Epidermal melanocyte (primary cell): ENCODE measurements at regions not wholly inside any gene's neighbourhood (a gene's known extent, or its start where the extent isn't known, plus 50 kb on each side); places are given as distances from the start of the nearest gene placed in this dataset.

ENCODE experiments used
- DNase-seq: peaks from one replicate; pipeline ENCODE4 v3.0.0; 2011; ENCODE audit warnings: low spot score; ENCODE audit not compliant: insufficient read length

DNA sequence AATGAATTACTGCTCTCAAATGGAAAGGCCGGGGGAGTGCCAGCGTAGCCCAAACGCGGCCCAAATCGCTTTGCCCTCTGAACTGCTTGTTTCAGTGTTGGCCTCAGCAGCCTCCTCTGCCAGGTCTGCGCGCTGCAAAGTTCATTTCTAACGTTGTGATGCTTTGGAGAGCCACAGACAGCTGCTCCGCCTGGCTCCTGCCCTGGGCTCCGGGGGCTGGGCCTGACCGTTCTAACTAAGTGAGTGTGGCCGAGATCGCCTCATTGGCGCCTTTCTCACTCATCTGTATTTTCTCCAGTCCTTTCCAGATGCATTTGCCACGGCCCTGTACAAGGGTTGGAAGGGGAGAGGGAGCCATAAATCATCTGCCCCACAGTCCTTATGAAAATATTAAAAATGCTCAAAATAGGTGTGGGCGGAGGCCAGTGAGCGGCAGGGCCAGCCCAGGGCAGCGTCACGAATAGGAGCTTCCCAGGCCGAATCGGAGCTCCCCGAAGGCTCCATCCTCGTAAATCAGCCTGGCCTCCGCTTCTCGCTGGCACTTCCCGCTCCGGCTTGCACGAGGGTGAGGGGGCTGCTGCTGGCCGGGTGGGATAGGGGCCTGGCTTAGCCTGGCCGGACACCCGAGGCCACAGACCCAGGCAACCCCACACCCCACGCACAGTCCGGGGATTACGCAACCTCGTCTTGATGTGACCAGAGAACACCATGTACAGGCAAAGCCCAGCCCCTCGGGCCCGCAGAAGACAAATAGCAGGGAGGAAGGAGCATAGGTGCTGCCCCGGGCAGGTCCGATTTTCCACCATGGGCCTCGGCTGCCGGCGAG is 196.6 kb upstream of the DIO3 start:
- no peak for DNase-seq

DNA sequence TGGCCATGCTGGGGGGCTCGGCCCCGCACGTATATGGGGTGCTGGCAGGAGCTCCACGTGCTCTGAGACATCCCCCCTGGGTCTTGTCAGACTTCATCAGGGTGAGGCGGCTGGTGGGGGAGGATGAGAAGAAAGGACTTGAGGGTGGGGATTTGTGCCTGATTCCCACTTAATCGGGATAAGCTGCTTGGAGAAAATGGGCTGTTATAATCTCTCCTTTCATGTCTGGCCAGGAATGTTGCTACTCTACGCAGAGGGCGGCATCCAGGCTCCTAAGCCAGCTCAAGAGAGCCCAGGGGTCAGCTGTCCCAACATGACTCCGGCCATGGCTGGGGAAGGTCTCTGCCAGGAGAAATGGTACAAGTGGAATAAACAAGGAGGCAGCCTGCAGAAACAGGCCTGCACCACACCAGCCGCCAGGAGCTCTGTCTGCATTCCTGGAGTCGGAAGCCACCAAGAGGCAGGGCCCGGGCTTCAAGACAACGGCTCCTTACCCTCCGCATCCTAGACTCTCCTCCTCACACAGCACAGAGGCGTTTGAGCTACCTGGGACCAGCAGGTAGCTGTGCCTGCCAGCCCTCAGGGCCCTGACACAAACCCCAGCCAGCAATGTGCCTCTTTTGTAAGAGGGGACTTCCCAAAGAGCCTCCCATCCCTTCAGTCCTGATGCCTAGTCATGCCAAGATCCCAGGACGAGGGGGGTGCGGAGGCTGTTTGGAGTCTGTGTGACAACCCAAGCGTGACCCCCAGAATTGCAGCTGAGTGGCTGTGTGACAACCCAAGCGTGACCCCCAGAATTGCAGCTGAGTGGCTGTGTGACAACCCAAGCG is 195.8 kb upstream of the DIO3 start:
- DNase-seq = no peak

DNA sequence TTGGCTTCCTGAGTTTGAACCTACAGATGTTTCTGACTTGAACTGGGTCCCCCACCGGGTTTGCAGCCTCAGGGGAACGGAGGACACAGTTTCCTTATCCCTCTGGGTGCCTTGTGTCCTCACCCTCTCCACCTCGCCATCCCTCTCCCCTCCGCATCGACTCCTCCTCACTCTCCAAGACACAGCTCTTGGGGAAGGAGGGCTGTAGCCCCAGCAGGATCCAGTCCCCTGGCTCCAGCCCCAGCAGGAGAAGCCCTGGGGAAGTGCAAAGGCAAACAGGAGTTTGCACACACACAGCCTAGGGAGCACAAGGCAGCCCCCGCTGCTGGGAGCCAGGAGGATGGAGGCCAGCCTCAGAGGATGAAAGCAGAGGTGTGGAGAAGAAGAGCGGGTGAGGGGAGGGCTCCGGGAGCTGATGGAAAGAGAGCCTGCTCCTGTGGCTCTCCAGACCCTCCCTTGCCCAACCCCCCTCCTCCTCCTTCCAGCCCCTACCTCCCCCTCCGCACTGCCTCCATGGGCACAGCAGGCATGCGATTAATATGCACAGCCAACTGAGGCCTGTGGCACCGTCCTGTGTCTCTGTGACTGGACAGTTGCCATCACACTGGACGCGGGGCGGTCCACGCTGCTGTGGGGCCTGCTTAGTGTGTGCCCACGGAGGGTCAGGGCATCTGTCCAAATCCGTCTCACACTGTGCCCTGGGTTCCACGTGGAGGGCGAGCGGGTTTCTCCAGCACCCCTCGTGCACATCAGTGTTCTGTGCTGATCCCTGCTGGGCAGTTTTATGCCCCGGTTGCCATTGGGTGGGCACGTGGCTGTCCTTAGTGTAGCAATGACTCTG is 193.7 kb upstream of the DIO3 start:
- DNase-seq = no peak

DNA sequence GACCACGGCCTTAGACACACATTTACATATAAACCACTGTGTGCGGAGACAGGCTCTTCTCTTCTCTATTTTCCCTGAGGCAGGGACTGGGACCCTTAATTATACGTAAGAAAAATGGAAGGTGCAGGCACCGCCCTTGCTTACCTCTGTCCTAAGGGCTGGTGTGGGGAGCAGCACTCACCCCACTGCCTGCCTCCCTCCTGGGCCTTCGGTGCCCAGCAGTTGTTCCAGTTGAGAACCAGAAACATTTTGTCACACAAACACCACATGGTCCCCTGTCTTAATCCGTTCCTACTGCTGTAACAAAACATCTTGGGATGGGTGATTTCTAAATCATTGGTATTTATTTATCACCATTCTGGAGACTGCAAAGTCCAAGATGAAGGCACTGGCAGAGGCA is 192.7 kb upstream of the DIO3 start:
- DNase-seq = no peak

DNA sequence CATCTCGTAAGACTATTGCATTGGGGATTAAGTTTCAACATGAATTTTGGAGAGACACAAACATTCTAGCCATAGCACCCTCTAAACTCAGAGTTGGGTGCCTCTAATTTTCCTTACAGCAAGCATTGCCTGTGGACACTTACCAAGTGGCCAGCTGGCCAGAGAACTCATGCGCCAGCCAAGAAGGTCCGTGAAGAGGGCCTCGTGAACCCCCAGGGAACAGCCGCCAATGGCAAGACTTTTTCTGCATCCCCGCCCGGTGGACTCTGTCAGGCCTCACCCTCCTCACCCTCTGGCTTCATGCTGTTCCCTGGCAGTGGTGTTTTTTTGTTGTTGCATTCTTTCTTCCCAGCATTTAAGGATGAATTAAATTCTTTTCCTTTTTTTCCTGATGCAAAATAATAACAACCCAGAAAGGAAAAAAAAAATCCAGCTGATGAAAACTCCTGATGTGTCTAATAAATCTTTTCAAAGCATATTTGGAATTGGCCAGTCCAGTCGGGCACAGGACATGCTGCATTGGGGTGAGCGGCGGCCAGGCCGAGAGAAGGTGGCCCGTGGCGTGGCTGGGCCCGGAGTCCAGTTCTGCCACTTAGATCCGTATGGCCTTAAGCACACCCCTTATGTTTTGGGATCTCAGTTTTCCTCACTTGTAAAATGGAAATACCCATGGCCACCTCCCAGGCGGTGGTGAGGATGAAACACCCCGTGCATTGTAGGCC is 191.9 kb upstream of the DIO3 start:
- DNase-seq = no peak

DNA sequence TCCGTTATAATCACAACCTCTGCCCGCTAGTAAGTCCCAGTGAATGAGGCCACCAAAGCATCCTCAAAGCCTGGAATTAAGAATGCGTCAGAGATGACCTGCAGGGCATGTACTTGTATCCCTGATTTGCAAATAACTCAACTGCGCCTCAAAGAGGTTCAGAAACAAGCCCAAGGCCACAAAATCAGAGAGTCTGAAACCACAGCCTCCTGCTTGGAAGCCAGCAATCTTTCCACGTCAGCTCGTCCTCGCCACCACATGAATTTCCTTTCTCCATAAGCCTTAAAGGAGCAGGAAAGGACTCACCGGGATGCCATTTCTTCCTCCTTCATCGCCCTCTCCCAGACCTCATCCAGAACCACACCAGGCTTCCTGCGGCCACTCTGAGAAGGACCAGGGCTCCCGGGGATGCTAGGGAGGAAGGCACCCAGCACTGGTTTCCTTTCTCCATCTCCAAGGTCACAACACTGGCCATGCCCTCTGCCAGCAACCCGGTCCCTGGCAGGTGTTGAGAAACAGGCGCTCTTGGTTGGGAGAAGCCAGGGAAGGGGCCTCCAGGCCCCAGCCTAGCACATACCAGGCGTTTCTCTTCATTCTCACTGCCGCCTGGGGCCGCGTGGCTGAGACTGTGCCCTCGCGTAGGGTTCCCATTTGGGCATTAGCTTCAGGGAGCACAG is 191.2 kb upstream of the DIO3 start:
- no peak for DNase-seq

DNA sequence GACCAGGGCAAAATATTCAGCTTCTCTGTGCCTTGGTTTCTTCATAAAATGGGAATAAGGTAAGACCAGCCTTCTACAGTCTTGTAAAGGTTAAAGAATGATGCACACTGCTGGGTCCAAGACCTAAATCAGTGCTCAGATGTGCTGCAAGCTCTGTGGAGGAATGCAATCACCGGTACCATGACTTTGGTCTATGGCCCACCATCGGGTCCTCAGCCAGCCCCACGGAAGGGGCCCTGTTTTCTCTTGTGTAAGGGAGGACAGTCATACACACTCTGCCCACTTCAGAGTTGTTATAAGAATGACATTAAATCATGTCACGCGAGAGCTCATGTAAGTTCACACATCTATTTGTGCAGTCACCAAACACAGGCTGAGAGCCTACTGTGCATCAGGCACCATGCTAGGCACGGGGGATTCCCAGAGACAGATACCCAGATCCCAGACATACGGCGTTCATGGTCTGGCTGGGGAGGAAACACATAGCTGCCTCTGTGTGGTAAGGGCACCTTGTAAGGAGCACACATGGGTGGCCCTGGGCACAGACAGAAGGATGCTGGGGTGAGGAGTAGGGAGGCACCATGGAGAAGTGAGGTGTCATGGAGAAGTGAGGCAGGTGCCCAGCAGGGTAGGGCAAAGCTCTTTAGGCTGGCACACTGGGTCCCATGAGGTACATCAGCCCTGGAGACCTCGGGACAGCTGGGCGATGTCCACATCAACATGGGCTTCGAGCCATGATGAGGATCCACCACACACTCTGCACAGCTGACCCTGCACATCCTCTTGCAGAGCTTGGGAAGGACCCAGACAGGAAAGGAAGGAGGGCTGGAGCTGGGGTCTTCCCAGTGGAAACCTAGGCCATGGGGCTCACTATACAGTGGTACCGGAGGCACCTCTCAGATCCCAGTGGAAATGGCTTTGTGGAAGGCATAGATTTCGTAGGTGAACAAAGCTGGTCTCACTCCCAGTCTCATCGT is 190.4 kb upstream of the DIO3 start:
- DNase-seq = no peak

DNA sequence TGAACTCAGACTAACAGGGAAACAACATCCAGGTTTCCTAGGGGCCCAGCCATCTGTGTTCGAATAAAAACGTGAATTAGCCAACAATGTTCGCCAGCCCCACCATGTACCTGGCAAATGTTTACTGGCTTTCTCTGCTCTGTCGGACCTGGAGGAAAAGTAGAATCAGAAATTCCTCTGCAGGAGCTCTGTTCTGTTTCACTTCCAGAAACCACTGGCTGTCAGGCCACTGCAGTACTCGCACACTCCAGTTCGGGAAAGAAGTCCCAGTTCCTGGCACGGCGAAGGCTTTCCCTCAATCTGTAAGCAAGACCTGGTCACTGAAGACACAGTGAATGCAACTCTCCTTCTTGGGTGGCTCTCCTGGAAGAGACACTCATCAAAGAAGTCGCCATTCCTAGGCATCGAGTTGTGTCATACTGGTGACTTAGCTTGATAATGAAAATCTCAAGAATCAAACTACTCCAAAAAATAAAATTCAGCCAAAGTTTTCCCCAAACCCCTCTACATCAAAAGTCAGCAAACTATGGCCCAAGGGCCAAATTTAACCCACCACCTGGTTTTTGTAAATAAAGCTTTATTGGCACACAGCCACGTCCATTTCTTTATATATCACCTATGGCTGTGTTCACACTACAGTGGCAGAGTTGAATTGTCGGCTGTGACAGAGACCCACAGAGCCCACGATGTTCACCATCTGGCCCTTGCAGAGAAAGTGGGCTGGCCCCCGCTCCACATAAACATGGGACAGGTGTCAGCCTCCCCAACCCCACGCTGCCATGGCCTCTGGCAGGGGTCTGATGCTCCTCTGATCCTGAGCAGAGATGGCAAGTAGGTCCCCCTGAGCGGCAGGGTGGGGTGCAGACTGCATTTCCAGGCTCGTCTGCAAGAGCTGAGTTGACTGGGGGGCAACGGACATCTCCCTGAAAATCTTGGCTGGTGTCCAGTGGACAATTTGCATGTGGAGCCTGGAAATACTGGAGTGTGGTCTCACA is 189.2 kb upstream of the DIO3 start:
- no peak for DNase-seq

DNA sequence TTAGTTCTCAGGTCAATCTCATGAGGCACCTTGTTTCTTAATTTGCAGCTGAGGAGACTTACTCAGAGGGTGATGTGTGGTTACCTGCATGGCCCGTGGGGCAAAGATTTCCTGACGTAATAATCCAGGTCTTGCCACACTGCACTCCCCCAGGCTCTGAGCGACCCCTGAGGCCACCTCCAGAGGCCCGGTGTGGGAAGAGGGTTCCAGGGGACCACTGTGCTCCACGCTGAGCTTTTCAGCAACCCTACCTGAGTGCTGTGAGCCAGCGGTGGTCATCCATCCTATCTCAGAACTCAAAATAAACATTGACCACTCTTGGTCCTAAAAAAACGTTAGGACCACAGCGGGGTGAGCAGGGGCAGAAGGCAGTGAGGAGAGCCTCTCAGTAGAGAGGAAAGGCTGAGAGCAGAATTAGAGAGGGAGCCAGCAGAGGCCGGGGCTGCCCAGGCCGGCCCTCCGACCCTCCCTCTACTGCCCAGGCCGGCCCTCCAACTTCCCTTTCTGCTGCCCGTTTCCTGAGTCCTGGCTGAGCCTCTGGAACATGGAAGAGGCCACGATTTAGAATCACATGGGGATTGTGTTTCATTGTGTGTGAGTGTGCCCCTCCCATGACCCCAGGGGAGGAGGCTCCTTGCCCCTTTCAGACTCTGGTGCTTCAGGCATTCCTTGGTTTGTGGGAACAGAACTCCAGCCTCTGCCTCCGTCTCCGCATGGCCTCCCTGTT is 188.2 kb upstream of the DIO3 start:
- no peak for DNase-seq

DNA sequence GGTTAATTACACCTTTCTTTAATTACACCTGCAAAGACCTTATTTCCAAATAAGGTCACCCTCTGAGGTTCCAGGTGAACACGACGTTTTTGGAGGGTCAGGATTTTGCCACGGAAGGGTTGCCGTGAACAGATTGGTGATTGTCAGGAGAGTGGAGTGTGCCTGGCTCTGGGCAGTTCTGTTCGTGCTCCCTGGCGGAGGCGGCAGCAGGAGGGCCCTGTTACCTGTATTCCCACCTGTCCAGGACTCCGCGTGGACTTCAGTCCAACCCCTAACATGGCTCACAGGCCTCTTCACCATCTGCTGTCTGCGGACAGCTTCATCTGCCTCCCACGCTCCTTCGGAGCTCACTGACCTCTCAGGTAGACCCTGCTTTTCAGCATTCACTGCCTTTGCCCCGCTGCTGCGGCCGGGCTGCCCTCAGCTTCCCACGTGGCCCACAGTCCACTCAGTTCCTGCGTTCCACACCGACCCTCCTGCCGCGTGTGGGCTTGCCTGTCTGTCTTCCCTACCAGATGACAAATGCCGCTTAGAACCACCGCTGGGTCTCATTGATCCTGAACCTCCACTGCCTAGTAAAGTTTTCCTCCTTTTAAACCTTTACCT is 187.5 kb upstream of the DIO3 start:
- no peak for DNase-seq

DNA sequence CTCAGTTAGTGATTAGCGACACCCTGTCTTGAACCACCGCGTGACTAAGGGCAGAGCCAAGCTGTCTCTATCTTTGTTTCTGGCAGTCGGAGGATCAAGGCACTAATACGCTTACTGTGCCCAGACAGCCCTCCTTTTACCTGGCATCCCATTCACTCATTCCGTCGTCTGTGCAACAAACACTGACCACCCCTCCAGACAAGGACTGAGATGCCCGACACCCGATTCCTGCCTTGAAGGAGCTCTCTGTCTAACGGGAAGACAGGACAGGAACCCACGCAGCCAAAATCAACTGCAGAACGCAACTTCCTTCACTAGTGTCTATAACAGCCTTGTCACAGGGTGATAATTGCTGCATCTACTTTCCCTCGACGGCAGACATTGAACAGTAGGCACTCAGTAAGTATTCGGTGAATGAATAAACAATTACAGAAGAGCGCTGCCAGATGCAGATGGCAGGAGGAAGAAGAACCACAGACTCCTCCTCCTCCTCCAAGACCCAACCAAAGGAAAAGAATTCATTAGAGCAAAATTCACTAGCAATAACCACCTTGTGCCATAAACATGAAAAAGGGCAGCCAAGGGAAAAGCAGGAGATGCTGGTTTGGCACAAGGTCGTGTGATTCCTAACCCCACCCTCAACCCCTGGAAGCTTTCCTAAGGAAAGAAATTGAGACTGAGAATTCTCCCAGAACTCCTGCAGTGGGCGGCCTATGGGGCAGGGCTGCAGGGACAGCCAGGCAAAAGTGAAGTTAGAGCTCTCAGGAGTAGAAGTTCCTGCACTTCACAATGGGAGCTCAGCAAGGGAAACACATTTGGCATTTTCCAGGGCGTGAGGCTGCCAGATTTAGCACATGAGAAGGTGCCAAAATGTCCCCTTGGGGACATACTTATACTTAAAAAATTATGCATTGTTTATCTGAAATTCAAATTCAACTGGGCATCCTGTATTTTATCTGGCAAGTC is 186.6 kb upstream of the DIO3 start:
- DNase-seq = no peak

DNA sequence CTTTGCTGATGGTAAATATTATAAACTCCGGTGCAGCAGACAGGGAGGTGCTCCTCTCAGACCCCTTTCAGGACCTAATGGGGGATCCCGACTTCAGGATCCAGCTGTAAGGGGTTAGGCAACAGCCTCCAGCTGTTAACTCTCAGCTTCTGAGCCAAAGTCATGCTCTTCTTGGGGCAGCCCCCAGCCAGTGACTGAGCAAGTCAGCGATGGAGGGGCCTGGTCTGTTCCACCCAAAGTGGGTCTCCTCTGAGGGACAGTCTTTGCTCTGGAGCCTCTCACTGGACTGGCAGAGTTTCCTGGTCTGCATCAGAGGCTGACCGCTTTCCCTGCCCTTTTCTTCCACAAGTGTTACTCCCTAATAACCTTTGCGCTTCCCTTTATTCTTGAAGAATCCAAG is 184.2 kb upstream of the DIO3 start:
- no peak for DNase-seq

DNA sequence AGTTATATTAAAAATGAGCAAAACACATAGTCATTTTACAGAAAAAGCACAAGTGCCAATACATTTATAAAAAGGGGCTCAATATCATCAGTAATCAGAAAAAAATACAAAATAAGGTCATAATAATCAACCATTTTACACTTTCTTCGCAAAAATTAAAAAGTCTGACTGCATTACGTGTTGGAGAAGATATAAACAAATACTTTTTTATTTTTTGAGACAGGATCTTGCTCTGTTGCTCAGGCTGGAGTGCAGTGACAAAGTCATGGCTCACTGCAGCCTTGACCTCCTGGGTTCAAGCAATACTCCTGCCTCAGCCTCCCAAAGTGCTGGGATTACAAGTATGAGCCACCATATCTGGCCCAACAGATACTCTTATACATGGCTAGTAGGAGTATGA is 181.5 kb upstream of the DIO3 start:
- DNase-seq = no peak

DNA sequence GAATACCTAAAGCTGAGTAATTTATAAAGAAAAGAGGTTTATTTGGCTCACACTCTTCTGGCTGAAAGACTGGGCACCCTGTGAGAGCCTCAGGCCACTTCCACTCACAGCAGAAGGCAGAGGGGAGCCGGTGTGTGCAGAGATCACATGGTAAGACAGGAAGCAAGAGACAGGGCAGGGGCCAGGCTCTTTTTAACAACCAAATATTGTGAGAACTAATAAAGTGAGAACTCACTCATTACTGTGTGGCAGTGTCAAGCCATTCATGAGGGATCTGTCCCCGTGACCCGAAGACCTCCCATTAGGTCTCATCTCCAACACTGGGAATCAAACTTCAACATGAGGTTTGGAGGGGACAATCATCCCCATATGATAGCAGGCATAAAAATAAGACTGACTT is 180.8 kb upstream of the DIO3 start:
- no peak for DNase-seq

DNA sequence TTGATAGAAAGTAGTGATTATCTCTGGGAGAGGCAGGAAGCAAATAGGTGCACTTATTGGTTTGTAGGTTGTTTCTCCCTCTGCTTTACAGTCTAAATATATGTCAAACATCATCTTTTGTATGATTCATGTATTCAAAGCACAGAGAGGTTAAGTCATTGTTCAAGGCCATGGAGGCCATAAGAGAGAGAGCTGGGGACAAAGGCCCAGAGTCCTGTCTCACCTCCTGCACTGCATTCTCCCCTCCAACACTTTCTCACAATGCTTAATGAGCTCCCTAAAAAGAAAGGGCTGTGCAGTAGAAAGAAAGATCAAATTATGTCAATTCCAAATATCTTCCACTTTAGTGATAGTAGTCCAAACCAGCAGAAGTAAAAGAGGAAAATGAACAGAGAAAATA is 180.4 kb upstream of the DIO3 start:
- no peak for DNase-seq

DNA sequence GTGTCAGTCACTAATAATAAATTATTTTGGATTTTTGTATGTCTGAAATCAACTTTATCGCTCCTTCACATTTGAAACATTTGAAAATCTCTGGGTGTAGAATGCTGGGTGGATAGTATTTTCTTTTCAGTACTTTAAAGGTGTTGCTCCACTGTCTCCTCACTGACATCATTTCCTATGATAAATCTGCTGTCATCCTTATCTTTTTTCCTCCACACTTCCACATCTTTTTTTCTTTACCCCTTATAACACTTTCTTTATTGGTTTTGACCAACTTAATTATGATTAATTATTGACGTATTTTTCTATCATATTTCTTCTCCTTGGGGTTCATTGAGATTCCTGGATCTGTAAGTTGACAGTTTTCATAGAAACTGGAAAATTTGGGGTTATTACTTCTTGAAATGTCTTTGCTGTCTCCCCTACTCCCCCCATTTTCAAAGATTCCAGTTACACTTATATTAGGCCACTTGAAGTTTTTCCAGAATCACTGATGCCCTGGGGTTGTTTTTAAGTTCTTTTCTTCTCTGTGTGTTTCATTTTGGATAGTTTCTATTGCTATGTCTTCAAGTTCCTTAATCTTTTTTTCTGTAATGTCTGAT is 177.5 kb upstream of the DIO3 start:
- no peak for DNase-seq
